Progenitor cell of endocrine pancreas (in vitro differentiated cells): ENCODE measurements at regions not wholly inside any gene's neighbourhood (a gene's known extent, or its start where the extent isn't known, plus 50 kb on each side); places are given as distances from the start of the nearest gene placed in this dataset.

Experiments
- DNase-seq: peaks from one replicate; pipeline ENCODE4 v3.0.0; 2021; ENCODE audit warnings: low spot score; ENCODE audit not compliant: unreplicated experiment
- H3K27ac Mint-ChIP-seq: 2 replicates; pipeline ENCODE4 v1.8.0; 2021; ENCODE audit warnings: mild to moderate bottlenecking, moderate library complexity, mixed read lengths
- H3K27me3 Mint-ChIP-seq: 2 replicates; pipeline ENCODE4 v1.8.0; 2021; ENCODE audit warnings: mixed read lengths
- H3K36me3 Mint-ChIP-seq: 2 replicates; pipeline ENCODE4 v1.8.0; 2022; ENCODE audit warnings: mixed read lengths; ENCODE audit not compliant: insufficient read depth
- H3K4me1 Mint-ChIP-seq: 2 replicates; pipeline ENCODE4 v1.8.0; 2021; ENCODE audit warnings: low read depth, mixed read lengths
- H3K4me3 Mint-ChIP-seq: 2 replicates; pipeline ENCODE4 v1.8.0; 2021; ENCODE audit warnings: low read depth, mild to moderate bottlenecking, moderate library complexity, mixed read lengths
- H3K9me3 Mint-ChIP-seq: 2 replicates; pipeline ENCODE4 v1.8.0; 2021; ENCODE audit warnings: low read depth, mixed read lengths
- TF ChIP-seq, protein P1 (sequence below): fragments of 200-600 bp; sonication (generic); IDR thresholded peaks from one replicate; pipeline ENCODE4 v1.5.0; 2021; ENCODE audit warnings: antibody characterized with exemption, mild to moderate bottlenecking; ENCODE audit not compliant: unreplicated experiment

DNA sequence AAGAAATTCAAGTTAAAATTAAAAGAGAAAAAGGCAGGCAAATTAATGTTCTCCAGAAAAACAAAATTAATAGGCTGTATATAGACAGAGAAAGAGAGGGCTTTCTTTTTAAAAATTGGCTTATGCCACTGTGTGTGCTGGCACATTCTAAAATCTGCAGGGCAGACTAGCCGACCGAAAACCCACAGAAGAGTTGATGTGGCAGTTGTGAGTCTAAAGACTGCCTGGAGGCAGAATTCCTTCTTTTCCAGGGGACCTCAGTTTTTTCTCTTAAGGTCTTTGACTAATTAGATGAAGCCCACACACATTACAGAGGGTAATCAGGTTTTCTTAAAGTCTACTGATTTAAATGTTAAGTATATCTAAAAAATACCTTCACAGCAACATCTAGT, 85.7 kb downstream of the GJA1 start:
- no peaks in the 10 kb centered on the region for H3K27me3 Mint-ChIP-seq
- peaks cover 4% of the 10 kb centered on the region for H3K4me1 Mint-ChIP-seq
- H3K36me3 Mint-ChIP-seq = no peaks in the 10 kb centered on the region
- H3K27ac Mint-ChIP-seq = no peak overlapping the region
- TF ChIP-seq, protein P1, sequence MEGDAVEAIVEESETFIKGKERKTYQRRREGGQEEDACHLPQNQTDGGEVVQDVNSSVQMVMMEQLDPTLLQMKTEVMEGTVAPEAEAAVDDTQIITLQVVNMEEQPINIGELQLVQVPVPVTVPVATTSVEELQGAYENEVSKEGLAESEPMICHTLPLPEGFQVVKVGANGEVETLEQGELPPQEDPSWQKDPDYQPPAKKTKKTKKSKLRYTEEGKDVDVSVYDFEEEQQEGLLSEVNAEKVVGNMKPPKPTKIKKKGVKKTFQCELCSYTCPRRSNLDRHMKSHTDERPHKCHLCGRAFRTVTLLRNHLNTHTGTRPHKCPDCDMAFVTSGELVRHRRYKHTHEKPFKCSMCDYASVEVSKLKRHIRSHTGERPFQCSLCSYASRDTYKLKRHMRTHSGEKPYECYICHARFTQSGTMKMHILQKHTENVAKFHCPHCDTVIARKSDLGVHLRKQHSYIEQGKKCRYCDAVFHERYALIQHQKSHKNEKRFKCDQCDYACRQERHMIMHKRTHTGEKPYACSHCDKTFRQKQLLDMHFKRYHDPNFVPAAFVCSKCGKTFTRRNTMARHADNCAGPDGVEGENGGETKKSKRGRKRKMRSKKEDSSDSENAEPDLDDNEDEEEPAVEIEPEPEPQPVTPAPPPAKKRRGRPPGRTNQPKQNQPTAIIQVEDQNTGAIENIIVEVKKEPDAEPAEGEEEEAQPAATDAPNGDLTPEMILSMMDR = no peak
- no peak overlapping the region for H3K4me3 Mint-ChIP-seq
- no peak for DNase-seq
- no peaks in the 10 kb centered on the region for H3K9me3 Mint-ChIP-seq

DNA sequence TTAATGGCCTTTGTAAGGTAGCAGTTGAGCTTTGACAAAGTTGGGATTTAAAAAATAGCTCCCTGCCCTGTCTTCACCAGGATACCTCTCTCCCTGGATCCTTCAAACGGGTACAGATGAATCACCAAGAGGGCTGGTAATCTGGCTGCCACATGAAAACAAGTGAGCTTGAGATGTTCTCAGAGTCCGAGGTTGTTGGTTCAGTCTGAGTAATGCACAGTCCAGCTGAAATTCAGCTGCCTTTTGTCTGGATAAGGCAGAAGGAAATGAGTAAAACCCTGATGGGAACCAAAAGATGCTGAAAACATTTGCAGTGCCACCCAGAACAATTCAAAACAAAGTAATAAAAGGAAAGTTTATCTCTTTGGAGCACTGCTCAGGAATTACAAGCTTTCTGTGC, 86.8 kb downstream of the GJA1 start:
- no peak overlapping the region for H3K4me3 Mint-ChIP-seq
- no peaks in the 10 kb centered on the region for H3K27me3 Mint-ChIP-seq
- no peaks in the 10 kb centered on the region for H3K9me3 Mint-ChIP-seq
- no peaks in the 10 kb centered on the region for H3K36me3 Mint-ChIP-seq
- no peak overlapping the region for H3K27ac Mint-ChIP-seq
- no peak for DNase-seq
- peaks cover 4% of the 10 kb centered on the region for H3K4me1 Mint-ChIP-seq
- TF ChIP-seq, protein P1 = no peak

DNA sequence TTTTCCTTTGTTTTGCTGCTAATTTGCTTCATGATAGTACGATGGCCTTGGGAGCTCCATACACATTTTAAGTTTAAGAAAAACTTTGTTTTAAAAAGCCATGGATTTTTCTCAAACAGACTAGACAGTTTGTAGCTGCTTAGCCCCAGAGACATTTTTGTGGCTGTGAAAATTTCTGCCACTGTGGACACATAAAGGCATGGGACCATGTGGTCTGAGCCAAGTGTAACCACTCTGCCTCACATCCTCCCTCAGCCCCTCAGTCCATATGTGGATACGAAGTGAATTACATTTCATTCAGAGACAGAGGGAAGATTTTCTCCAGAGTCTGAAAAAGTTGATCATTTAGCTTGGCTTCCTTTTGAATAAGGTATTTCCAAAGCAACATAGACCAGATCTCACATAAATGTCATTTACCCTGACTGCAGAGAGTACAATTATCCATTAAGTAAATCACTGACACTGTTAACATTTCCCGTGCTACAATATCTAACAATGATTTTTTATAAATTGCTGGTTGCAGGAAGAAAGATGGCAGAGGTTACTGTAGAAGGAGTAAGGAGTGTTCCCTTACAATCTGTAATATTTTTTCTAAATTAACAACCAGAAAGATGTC, 87.4 kb downstream of the GJA1 start:
- no peaks in the 10 kb centered on the region for H3K36me3 Mint-ChIP-seq
- H3K4me3 Mint-ChIP-seq = no peak overlapping the region
- H3K27me3 Mint-ChIP-seq = no peaks in the 10 kb centered on the region
- H3K4me1 Mint-ChIP-seq = peaks cover 4% of the 10 kb centered on the region
- H3K9me3 Mint-ChIP-seq = no peaks in the 10 kb centered on the region
- TF ChIP-seq, protein P1 = no peak
- no peak for DNase-seq
- no peak overlapping the region for H3K27ac Mint-ChIP-seq

DNA sequence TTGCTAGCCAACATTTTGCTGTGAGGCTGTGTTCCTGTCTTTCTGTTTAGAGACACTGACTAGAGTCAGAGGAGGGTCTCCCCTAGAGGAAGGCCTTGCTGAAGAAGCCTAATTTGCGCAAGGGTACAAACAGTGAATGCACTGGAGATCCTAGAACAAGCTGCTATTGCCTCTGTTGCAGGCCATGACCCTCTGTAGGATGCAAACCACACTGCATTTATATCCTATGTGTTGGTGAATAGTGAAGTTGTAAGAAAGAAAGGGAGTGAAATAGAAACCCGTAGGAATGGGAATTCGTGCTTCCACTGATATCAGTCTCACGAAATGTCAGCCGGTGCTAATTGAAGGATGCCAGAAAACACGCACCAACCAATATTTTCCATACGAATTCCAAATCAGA, 88.2 kb downstream of the GJA1 start:
- Mint-ChIP-seq H3K4me3 (no peak overlapping the region), H3K27ac (no peak overlapping the region), H3K27me3 (no peaks in the 10 kb centered on the region), H3K9me3 (no peaks in the 10 kb centered on the region), H3K4me1 (peaks cover 4% of the 10 kb centered on the region), H3K36me3 (no peaks in the 10 kb centered on the region)
- no peak for DNase-seq
- TF ChIP-seq, protein P1 = no peak

DNA sequence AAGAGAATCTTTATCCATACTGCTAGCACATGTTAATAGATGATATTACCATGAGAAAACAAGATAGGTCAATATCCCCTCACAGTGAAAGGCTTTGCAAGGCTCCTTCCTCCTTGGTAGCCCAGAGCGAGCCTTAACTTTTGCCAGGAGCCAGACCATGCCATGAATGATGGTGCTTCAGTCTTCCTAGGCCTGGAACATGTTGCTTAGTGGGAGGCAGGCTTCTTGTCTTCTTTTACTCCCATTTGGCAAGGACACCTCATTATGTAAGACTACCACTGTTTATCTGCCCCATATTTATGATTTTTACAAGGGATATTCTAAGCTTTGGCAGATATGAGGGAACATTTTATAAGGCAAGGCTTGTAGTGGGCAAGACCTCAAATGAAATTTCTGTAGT, 90.8 kb downstream of the GJA1 start:
- no peak overlapping the region for H3K27ac Mint-ChIP-seq
- TF ChIP-seq, protein P1 = no peak

More for the DNA sequence above, 90.8 kb downstream of the GJA1 start:
- no peaks in the 10 kb centered on the region for H3K36me3 Mint-ChIP-seq
- H3K4me1 Mint-ChIP-seq = peaks cover 1% of the 10 kb centered on the region
- no peak overlapping the region for H3K4me3 Mint-ChIP-seq
- no peak for DNase-seq
- H3K27me3 Mint-ChIP-seq = no peaks in the 10 kb centered on the region
- H3K9me3 Mint-ChIP-seq = no peaks in the 10 kb centered on the region
